ENCODE measurements at regions not wholly inside any gene's neighbourhood (a gene's known extent, or its start where the extent isn't known, plus 50 kb on each side); places are given as distances from the start of the nearest gene placed in this dataset.

DNA sequence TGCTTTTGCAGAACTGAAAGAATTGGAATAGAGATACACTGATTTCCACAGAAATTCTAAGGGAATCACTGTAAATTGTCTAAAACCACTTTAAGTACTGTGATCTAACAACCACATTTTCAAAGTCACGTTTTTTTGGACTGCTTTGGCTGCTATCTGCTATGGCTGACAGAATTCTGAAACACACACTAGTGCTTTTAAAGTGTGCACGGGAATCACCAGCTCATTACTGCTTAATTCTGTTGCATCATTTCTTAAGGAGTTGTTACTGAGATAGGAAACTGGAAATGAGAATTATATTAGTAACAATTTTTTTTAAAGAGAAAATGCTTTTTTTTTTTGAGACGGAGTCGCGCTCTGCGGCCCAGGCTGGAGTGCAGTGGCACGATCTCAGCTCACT lies 716.5 kb upstream of the NRSN1 start:
- H3K4me2 ChIP-seq (ENCODE audit: insufficient read depth, low read length): no peak overlapping the region
- H3K27ac ChIP-seq (ENCODE audit: insufficient read depth, low read depth, low read length): no peak overlapping the region
- intact Hi-C loops (cut with micrococcal nuclease): no loop called here
- BruUV-seq (replicated peaks): no TSS peak
- H3K9ac ChIP-seq (replicated peaks; ENCODE audit: extremely low read depth, insufficient read depth, low read length): no peak overlapping the region
- H3K4me1 ChIP-seq (ENCODE audit: control insufficient read depth, extremely low read depth, insufficient read depth, low read length): peaks cover 6% of the 10 kb centered on the region
- H3K9me3 ChIP-seq (replicated peaks; ENCODE audit: control insufficient read depth, insufficient read depth, low read length): no peaks in the 10 kb centered on the region
- no peaks in the 10 kb centered on the region for H3K36me3 ChIP-seq (ENCODE audit: control insufficient read depth in 2 of 2, extremely low read depth in 1 of 2, insufficient read depth in 2 of 2, low read length in 2 of 2)
- TF ChIP-seq POLR2A (IDR thresholded peaks at IDR 0.05; ENCODE audit: low read depth, low read length) (no peak), POLR2AphosphoS5 (IDR thresholded peaks at IDR 0.05; ENCODE audit: insufficient read depth, low read depth, low read length) (no peak), JUN (IDR thresholded peaks at IDR 0.05; ENCODE audit: borderline replicate concordance, insufficient read depth, insufficient read length, low read depth) (no peak), MYC (IDR thresholded peaks at IDR 0.05; ENCODE audit: low read depth, low read length) (no peak), GATA2 (IDR thresholded peaks at IDR 0.05; ENCODE audit: insufficient read depth, insufficient read length, low read depth, low read length) (no peak), FOS (IDR thresholded peaks at IDR 0.05; ENCODE audit: borderline replicate concordance, insufficient read depth, low read length) (no peak), EZH2 (IDR thresholded peaks at IDR 0.05; ENCODE audit: borderline replicate concordance, low read depth, low read length, severe bottlenecking) (no peak)
- TF ChIP-seq, protein P1, sequence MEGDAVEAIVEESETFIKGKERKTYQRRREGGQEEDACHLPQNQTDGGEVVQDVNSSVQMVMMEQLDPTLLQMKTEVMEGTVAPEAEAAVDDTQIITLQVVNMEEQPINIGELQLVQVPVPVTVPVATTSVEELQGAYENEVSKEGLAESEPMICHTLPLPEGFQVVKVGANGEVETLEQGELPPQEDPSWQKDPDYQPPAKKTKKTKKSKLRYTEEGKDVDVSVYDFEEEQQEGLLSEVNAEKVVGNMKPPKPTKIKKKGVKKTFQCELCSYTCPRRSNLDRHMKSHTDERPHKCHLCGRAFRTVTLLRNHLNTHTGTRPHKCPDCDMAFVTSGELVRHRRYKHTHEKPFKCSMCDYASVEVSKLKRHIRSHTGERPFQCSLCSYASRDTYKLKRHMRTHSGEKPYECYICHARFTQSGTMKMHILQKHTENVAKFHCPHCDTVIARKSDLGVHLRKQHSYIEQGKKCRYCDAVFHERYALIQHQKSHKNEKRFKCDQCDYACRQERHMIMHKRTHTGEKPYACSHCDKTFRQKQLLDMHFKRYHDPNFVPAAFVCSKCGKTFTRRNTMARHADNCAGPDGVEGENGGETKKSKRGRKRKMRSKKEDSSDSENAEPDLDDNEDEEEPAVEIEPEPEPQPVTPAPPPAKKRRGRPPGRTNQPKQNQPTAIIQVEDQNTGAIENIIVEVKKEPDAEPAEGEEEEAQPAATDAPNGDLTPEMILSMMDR (IDR thresholded peaks at IDR 0.05; ENCODE audit: extremely low read depth in 1 of 2, insufficient read depth in 1 of 2, low read depth in 1 of 2, low read length in 2 of 2): no peak
- TF ChIP-seq, protein P2, sequence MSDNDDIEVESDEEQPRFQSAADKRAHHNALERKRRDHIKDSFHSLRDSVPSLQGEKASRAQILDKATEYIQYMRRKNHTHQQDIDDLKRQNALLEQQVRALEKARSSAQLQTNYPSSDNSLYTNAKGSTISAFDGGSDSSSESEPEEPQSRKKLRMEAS (IDR thresholded peaks at IDR 0.05; ENCODE audit: insufficient read depth, insufficient read length): no peak
- no peaks in the 10 kb centered on the region for H3K27me3 ChIP-seq (ENCODE audit: control insufficient read depth in 2 of 2, insufficient read depth in 2 of 2, low read length in 2 of 2)
- DNase-seq (ENCODE audit: low read depth, low spot score) (no peak), FAIRE-seq (no peak)
- H3K4me3 ChIP-seq (replicated peaks in 1 of 3; ENCODE audit: insufficient read depth in 1 of 3, low read depth in 1 of 3, low read length in 3 of 3): no peak overlapping the region
- ChIA-PET CTCF (no interaction called here), POLR2A (no interaction called here)
- dilution Hi-C loops (cut with MboI; ENCODE audit: extremely low pct_ligation_motif_present, low sequenced_read_pairs): no loop called here
- H4K20me1 ChIP-seq (replicated peaks; ENCODE audit: control insufficient read depth, extremely low read depth, insufficient read depth, low read length): no peaks in the 10 kb centered on the region
- no peaks in the 10 kb centered on the region for H3K79me2 ChIP-seq (ENCODE audit: control insufficient read depth, insufficient read depth, low read length)
- H3K9me1 ChIP-seq (replicated peaks; ENCODE audit: control insufficient read depth, extremely low read depth, insufficient read depth, low read length): no peaks in the 10 kb centered on the region
- no peak overlapping the region for H2AFZ ChIP-seq (ENCODE audit: low read depth, low read length)
